ENCODE measurements at regions not wholly inside any gene's neighbourhood (a gene's known extent, or its start where the extent isn't known, plus 50 kb on each side); places are given as distances from the start of the nearest gene placed in this dataset.

- TF ChIP-seq CTCF (conservative IDR thresholded peaks at IDR 0.05) (no peak), ZFX (IDR thresholded peaks at IDR 0.05) (no peak)
- H3K27ac ChIP-seq, result no peak overlapping the region
Observed at GRCh38 chr9:12874395-12874794, 99.6 kb downstream of the LURAP1L start.

DNA sequence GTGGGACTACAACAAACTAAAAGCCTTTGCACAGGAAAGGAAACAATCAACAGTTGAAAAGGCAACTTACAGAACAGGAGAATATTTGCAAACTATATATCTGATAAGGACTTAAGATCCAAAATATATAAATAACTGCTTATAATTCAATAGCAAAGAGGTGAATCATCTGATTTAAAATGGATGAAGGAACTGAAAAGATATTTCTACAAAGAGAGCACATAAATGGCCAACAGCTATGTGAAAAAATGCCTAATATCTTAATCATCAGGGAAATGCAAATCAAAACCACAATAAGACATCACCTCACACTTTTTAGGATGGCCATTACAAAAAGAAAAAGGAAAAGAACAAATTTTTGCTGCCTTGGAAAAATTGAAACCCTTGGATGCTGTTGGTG lies 100.4 kb downstream of the LURAP1L start:
- TF ChIP-seq CTCF (conservative IDR thresholded peaks at IDR 0.05) (no peak), ZFX (IDR thresholded peaks at IDR 0.05) (no peak)
- H3K27ac ChIP-seq, result no peak overlapping the region

GRCh38 chr9:12876872-12877271 lies 102.1 kb downstream of the LURAP1L start:
- no peak overlapping the region for H3K27ac ChIP-seq
- TF ChIP-seq ZFX (IDR thresholded peaks at IDR 0.05) (no peak), CTCF (conservative IDR thresholded peaks at IDR 0.05) (no peak)

DNA sequence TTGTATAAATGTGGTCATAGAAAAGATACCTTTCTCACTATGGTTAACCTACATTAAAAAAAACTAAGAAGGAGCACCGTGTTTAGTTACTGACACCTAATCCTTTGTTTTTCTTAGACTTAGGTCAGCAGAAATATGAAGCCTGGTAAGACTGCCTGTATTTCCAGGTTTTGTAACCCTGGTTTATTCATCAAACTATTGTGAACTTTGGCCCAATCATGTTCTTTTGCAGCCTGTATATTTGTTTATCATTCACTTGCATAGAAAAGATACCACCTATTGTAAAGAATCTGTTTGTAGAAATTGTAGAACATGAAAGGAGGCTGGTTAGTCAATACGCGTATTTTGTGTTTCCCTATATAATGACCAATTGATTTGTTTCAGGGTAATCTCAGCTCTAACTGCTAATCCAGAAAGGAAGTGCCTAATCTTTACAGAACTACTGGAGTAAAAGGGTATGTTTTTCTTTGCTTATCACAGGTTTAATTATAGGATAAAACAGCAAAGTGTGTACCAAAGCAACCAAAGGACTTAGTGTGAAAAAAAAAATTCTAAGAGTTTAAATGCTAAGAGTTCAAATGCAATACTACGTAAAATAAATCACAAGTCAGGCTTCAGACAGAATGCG lies 103.6 kb downstream of the LURAP1L start:
- H3K27ac ChIP-seq, result no peak overlapping the region
- no peak for TF ChIP-seq CTCF (conservative IDR thresholded peaks at IDR 0.05)
- no peak for TF ChIP-seq ZFX (IDR thresholded peaks at IDR 0.05)

DNA sequence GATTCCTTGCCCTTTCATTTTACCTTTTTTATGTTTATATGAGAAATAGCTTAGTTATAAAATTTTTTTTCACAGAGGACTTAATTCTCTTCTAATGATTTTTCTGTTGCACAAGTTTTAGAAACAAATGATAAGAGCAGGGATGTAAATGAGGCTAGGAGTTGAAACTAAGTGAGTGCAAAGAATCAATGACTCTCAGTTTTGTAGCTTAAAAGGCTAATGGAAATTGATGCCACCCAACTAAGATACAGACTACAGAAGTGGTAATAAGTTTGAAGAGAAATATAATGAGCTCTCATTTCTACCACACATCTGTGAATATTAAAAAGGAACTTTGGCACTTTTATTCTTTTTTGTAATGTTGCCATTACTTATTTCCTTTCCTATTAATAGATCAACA lies 105.1 kb downstream of the LURAP1L start:
- no peak for TF ChIP-seq ZFX (IDR thresholded peaks at IDR 0.05)
- TF ChIP-seq CTCF (conservative IDR thresholded peaks at IDR 0.05), result no peak
- no peak overlapping the region for H3K27ac ChIP-seq

DNA sequence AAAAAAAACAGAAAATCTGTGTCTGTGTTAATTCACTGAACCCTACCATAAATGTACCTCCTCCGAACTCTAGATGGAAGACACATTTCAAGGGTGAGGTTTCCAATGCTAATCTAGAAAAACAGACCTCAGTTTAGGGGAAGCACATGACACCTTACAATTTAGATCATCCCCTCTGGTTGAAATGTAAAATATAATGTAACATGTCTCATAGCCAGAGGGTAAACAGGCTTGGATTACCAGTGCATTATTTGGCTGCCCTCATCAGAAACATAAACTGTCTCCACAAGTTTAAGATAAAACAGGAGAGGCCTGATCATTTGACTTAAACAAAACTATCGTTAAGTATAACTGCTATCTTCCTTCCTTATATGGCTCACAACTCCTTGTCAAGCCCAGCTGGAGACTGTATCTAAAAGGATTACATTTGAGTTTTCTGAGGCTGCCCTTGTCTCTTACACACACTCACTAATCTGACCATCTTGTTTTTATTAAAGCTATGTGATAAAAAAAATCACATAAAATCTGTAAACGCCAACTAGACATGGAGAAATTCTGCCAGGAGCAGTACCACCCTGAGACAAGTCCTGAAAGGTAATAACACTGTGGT lies 105.7 kb downstream of the LURAP1L start:
- H3K27ac ChIP-seq, result no peak overlapping the region
- TF ChIP-seq CTCF (conservative IDR thresholded peaks at IDR 0.05), result no peak
- TF ChIP-seq ZFX (IDR thresholded peaks at IDR 0.05), result no peak

- TF ChIP-seq CTCF (conservative IDR thresholded peaks at IDR 0.05) (no peak), ZFX (IDR thresholded peaks at IDR 0.05) (no peak)
- no peak overlapping the region for H3K27ac ChIP-seq
Observed at GRCh38 chr9:12882430-12882829, 107.6 kb downstream of the LURAP1L start.

Data from C4-2B (cell line).